ENCODE measurements at regions not wholly inside any gene's neighbourhood (a gene's known extent, or its start where the extent isn't known, plus 50 kb on each side); places are given as distances from the start of the nearest gene placed in this dataset.

DNA sequence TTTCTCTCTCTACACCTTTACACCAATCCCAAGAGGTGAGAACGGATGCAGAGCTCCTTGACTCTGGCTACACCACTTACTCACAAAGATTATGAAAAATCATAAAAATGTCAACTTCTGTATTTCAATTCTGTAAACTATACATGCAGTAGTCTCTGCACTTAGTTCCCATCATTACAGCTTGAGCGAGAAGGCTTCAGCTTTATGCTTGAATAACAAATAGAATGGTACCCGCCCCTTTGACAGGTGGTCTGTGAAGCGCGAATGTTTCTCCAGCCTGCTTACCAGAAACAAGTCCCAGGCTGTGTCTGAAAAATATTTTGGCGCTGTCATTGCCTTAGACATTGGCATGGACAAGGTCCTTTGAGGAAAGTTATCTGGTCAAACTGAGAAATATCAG is 562.4 kb upstream of the CLINT1 start:
- TF ChIP-seq CTCF (conservative IDR thresholded peaks at IDR 0.05; ENCODE audit: low read length) (no peak), EZH2phosphoT487 (IDR thresholded peaks at IDR 0.05; ENCODE audit: borderline replicate concordance, low read depth, low read length) (no peak)
